Stomach (tissue), 4 donors: ENCODE measurements at regions not wholly inside any gene's neighbourhood (a gene's known extent, or its start where the extent isn't known, plus 50 kb on each side); places are given as distances from the start of the nearest gene placed in this dataset.

Experiments used
- EP300 ChIP-seq: sonication (generic); formaldehyde crosslinking; IDR thresholded peaks from one replicate; pipeline ENCODE4 v1.6.1; 2017; ENCODE audit warnings: antibody characterized with exemption
- POLR2AphosphoS5 ChIP-seq, 3 donors: sonication (generic); formaldehyde crosslinking; IDR thresholded peaks; one replicate each; pipeline ENCODE4 v1.6.1; 2016; ENCODE audit warnings: antibody characterized with exemption in 3 of 3
- TF ChIP-seq, protein P1 (sequence below), 7 experiments: fragments of 450-650 bp in 4 of 7; fragments of 200-600 bp in 3 of 7; sonication (generic) in 3 of 7; IDR thresholded peaks; one replicate each; pipeline ENCODE4 v1.5.1; 2016 to 2019; ENCODE audit warnings: antibody characterized with exemption in 7 of 7, control low read depth in 2 of 7, mild to moderate bottlenecking in 1 of 7

- TF ChIP-seq, protein P1, sequence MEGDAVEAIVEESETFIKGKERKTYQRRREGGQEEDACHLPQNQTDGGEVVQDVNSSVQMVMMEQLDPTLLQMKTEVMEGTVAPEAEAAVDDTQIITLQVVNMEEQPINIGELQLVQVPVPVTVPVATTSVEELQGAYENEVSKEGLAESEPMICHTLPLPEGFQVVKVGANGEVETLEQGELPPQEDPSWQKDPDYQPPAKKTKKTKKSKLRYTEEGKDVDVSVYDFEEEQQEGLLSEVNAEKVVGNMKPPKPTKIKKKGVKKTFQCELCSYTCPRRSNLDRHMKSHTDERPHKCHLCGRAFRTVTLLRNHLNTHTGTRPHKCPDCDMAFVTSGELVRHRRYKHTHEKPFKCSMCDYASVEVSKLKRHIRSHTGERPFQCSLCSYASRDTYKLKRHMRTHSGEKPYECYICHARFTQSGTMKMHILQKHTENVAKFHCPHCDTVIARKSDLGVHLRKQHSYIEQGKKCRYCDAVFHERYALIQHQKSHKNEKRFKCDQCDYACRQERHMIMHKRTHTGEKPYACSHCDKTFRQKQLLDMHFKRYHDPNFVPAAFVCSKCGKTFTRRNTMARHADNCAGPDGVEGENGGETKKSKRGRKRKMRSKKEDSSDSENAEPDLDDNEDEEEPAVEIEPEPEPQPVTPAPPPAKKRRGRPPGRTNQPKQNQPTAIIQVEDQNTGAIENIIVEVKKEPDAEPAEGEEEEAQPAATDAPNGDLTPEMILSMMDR (IDR thresholded peaks at IDR 0.05): no peak
- TF ChIP-seq POLR2AphosphoS5 (IDR thresholded peaks at IDR 0.05): no peak
- TF ChIP-seq EP300: no peak
These were observed 96.3 kb downstream of the CMC2 start for GRCh38 chr16:80910434-80910833.
